Esophagus muscularis mucosa (tissue), 4 donors: ENCODE measurements at regions not wholly inside any gene's neighbourhood (a gene's known extent, or its start where the extent isn't known, plus 50 kb on each side); places are given as distances from the start of the nearest gene placed in this dataset.
"Not testable (repeated sequence)": the region's sequence is repeated elsewhere in the genome, so short reads cannot be mapped to it uniquely, and the experiment has no call there.

ENCODE experiments used
- DNase-seq: peaks from one replicate; pipeline ENCODE4 v3.0.0-alpha.2; 2017; ENCODE audit errors: extremely low spot score
- H3K27ac ChIP-seq, 4 donors: fragments of 200-600 bp; sonication (generic); replicated peaks in 1 of 4; 1 replicate in 3 of 4; 2 replicates in 1 of 4; pipeline ENCODE4 v1.5.1; 2016 to 2019; ENCODE audit warnings: mild to moderate bottlenecking in 1 of 4
- H3K27me3 ChIP-seq, 4 donors: fragments of 200-600 bp; sonication (generic); one replicate each; pipeline versions ENCODE4 v1.5.1 to v1.6.0; 2016 to 2019
- H3K36me3 ChIP-seq, 4 donors: fragments of 200-600 bp; sonication (generic); one replicate each; pipeline ENCODE4 v1.5.1; 2016 to 2019
- H3K4me1 ChIP-seq, 4 donors: fragments of 200-600 bp; sonication (generic); one replicate each; pipeline ENCODE4 v1.5.1; 2016 to 2019
- H3K4me3 ChIP-seq, 4 donors: fragments of 200-600 bp; sonication (generic); 1 replicate in 2 of 4; 2 replicates in 2 of 4; pipeline ENCODE4 v1.5.1; 2016 to 2019; ENCODE audit warnings: mild to moderate bottlenecking in 4 of 4, moderate library complexity in 1 of 4
- H3K9me3 ChIP-seq, 4 donors: fragments of 200-600 bp; sonication (generic); 1 replicate in 3 of 4; 2 replicates in 1 of 4; pipeline ENCODE4 v1.5.1; 2016 to 2019
- CTCF ChIP-seq, 3 experiments: fragments of 200-600 bp in 2 of 3; fragments of 450-650 bp in 1 of 3; sonication (generic) in 2 of 3; IDR thresholded peaks; one replicate each; pipeline ENCODE4 v1.5.1; 2017 to 2019; ENCODE audit warnings: antibody characterized with exemption in 3 of 3, mild to moderate bottlenecking in 2 of 3, moderate library complexity in 1 of 3
- EP300 ChIP-seq: sonication (generic); formaldehyde crosslinking; IDR thresholded peaks from one replicate; pipeline ENCODE4 v1.6.1; 2017; ENCODE audit warnings: antibody characterized with exemption
- POLR2A ChIP-seq: fragments of 450-650 bp; IDR thresholded peaks from one replicate; pipeline ENCODE4 v1.6.1; 2017; ENCODE audit warnings: antibody characterized with exemption, moderate library complexity, mild to moderate bottlenecking, low read depth
- POLR2AphosphoS5 ChIP-seq, 2 donors: sonication (generic); formaldehyde crosslinking; IDR thresholded peaks; one replicate each; pipeline ENCODE4 v1.6.1; 2017; ENCODE audit warnings: antibody characterized with exemption in 2 of 2
- WGBS: methylation state at CpG from one replicate; pipeline ENCODE4 v1.1.5; 2018; 5-methylcytosine and 5-hydroxymethylcytosine counted together
- intact Hi-C: fragments of 100-400 bp; cut with DNase I; formaldehyde crosslinking; loops from one replicate; pipeline ENCODE4 v1.15.1; 2023

GRCh38 chr11:45733176-45733575 lies 67.8 kb upstream of the CHST1 start:
- Histone ChIP-seq H3K36me3 (no peaks in the 10 kb centered on the region), H3K4me3 (no peak overlapping the region), H3K9me3 (no peaks in the 10 kb centered on the region), H3K27ac (no peak overlapping the region), H3K27me3 (no peaks in the 10 kb centered on the region), H3K4me1 (no peaks in the 10 kb centered on the region)
- TF ChIP-seq EP300 (no peak), POLR2A (no peak), CTCF (IDR thresholded peaks at IDR 0.05) (no peak), POLR2AphosphoS5 (IDR thresholded peaks at IDR 0.05) (no peak)
- no peak for DNase-seq
- 20% methylated on average over 1 of the region's 1 CpG for WGBS
- intact Hi-C loops, result no loop called here

- Histone ChIP-seq H3K9me3 (no peaks in the 10 kb centered on the region), H3K27ac (no peak overlapping the region), H3K27me3 (peaks cover 0 to 6% (median 0%) of the 10 kb centered on the region in 4 donors), H3K4me3 (no peak overlapping the region), H3K4me1 (no peaks in the 10 kb centered on the region), H3K36me3 (no peaks in the 10 kb centered on the region)
- DNase-seq, result no peak
- TF ChIP-seq CTCF (IDR thresholded peaks at IDR 0.05) (no peak), POLR2A (no peak), POLR2AphosphoS5 (IDR thresholded peaks at IDR 0.05) (no peak), EP300 (no peak)
- intact Hi-C loops, result no loop called here
Measured at GRCh38 chr11:45732343-45732742, 66.9 kb upstream of the CHST1 start.

GRCh38 chr11:45731171-45731570 lies 65.7 kb upstream of the CHST1 start:
- H3K4me1 ChIP-seq, H3K4me3 ChIP-seq, H3K9me3 ChIP-seq, H3K27ac ChIP-seq, DNase-seq, H3K36me3 ChIP-seq, intact Hi-C loops: not testable (repeated sequence)
- peaks cover 0 to 12% (median 2%) of the 10 kb centered on the region in 4 donors for H3K27me3 ChIP-seq
- WGBS, result 100% methylated on average over 4 of the region's 4 CpGs

GRCh38 chr11:45730014-45730413 lies 64.6 kb upstream of the CHST1 start:
- no peaks in the 10 kb centered on the region for H3K36me3 ChIP-seq
- H3K27ac ChIP-seq, result no peak overlapping the region
- H3K4me1 ChIP-seq, result no peaks in the 10 kb centered on the region
- WGBS, result 71% methylated on average over 3 of the region's 3 CpGs
- no peak for TF ChIP-seq POLR2A
- TF ChIP-seq POLR2AphosphoS5 (IDR thresholded peaks at IDR 0.05), result no peak
- TF ChIP-seq CTCF (IDR thresholded peaks at IDR 0.05), result no peak
- TF ChIP-seq EP300, result no peak
- no peak for DNase-seq
- H3K27me3 ChIP-seq, result peaks cover 0 to 12% (median 2%) of the 10 kb centered on the region in 4 donors
- H3K4me3 ChIP-seq, result no peak overlapping the region
- intact Hi-C loops, result no loop called here
- no peaks in the 10 kb centered on the region for H3K9me3 ChIP-seq

- Histone ChIP-seq H3K27ac (no peak overlapping the region), H3K4me3 (no peak overlapping the region), H3K27me3 (peaks cover 0 to 20% (median 2%) of the 10 kb centered on the region in 4 donors), H3K36me3 (no peaks in the 10 kb centered on the region), H3K9me3 (no peaks in the 10 kb centered on the region), H3K4me1 (no peaks in the 10 kb centered on the region)
- TF ChIP-seq POLR2AphosphoS5 (IDR thresholded peaks at IDR 0.05), result no peak
- no peak for TF ChIP-seq EP300
- TF ChIP-seq CTCF (IDR thresholded peaks at IDR 0.05), result no peak
- no peak for TF ChIP-seq POLR2A
- no peak for DNase-seq
- intact Hi-C loops, result no loop called here
- 69% methylated on average over 2 of the region's 2 CpGs for WGBS
Measured at GRCh38 chr11:45726493-45727054, 61.2 kb upstream of the CHST1 start.
